PFSK-1 (cell line): ENCODE measurements at regions not wholly inside any gene's neighbourhood (a gene's known extent, or its start where the extent isn't known, plus 50 kb on each side); places are given as distances from the start of the nearest gene placed in this dataset.

Source experiments
- FOXP2 ChIP-seq: optimal IDR thresholded peaks from 2 replicates; pipeline ENCODE3; 2011; ENCODE audit warnings: borderline replicate concordance, control low read depth, inconsistent platforms; ENCODE audit not compliant: insufficient read depth; ENCODE audit errors: extremely low read length, extremely low read depth
- POLR2AphosphoS5 ChIP-seq: IDR thresholded peaks from 2 replicates; pipeline ENCODE4 v1.6.1; 2012; ENCODE audit warnings: low read depth, mild to moderate bottlenecking, control low read depth, low read length, moderate library complexity
- REST ChIP-seq, 2 experiments: IDR thresholded peaks; 2 replicates each; pipeline versions ENCODE4 v1.6.1 to v1.8.0; 2011 to 2012; ENCODE audit warnings: low read depth in 2 of 2, low read length in 2 of 2, control low read depth in 1 of 2, inconsistent platforms in 1 of 2, mild to moderate bottlenecking in 1 of 2, moderate library complexity in 1 of 2; ENCODE audit not compliant: insufficient read depth in 1 of 2
- SIN3A ChIP-seq: IDR thresholded peaks from 2 replicates; pipeline ENCODE4 v1.6.1; 2012; ENCODE audit warnings: mild to moderate bottlenecking, low read length, moderate library complexity, borderline replicate concordance; ENCODE audit not compliant: insufficient read depth
- TAF1 ChIP-seq: IDR thresholded peaks from 2 replicates; pipeline ENCODE4 v1.6.1; 2012; ENCODE audit warnings: low read length, control low read depth, borderline replicate concordance; ENCODE audit not compliant: insufficient read depth

GRCh38 chr2:186059096-186059495 is 320.5 kb downstream of the FSIP2 start:
- TF ChIP-seq FOXP2, result no peak

- TF ChIP-seq SIN3A (no peak), TAF1 (no peak), FOXP2 (no peak), POLR2AphosphoS5 (no peak), REST (IDR thresholded peaks at IDR 0.05; ENCODE audit: insufficient read depth in 1 of 2, low read depth in 2 of 2, low read length in 2 of 2) (no peak)
Measured at GRCh38 chr2:186060744-186061440, 322.3 kb downstream of the FSIP2 start.

GRCh38 chr2:186064507-186064906 is 325.9 kb downstream of the FSIP2 start:
- no peak for TF ChIP-seq FOXP2
- no peak for TF ChIP-seq SIN3A
- TF ChIP-seq REST (IDR thresholded peaks at IDR 0.05; ENCODE audit: insufficient read depth in 1 of 2, low read depth in 2 of 2, low read length in 2 of 2), result no peak
- no peak for TF ChIP-seq POLR2AphosphoS5
- no peak for TF ChIP-seq TAF1

- TF ChIP-seq POLR2AphosphoS5, result no peak
- no peak for TF ChIP-seq FOXP2
- no peak for TF ChIP-seq SIN3A
- TF ChIP-seq REST (IDR thresholded peaks at IDR 0.05; ENCODE audit: insufficient read depth in 1 of 2, low read depth in 2 of 2, low read length in 2 of 2), result no peak
- no peak for TF ChIP-seq TAF1
Measured at GRCh38 chr2:186065491-186065890, 326.9 kb downstream of the FSIP2 start.

- no peak for TF ChIP-seq REST (IDR thresholded peaks at IDR 0.05; ENCODE audit: insufficient read depth in 1 of 2, low read depth in 2 of 2, low read length in 2 of 2)
- no peak for TF ChIP-seq TAF1
- no peak for TF ChIP-seq FOXP2
- TF ChIP-seq POLR2AphosphoS5, result no peak
- TF ChIP-seq SIN3A, result no peak
Measured at GRCh38 chr2:186068139-186068801, 329.7 kb downstream of the FSIP2 start.
